Left lung (tissue), 4 donors: ENCODE measurements at regions not wholly inside any gene's neighbourhood (a gene's known extent, or its start where the extent isn't known, plus 50 kb on each side); places are given as distances from the start of the nearest gene placed in this dataset.

ENCODE experiments used
- ATAC-seq: fragments of 200-7000 bp; cut with Tn5 transposase; one replicate; pipeline ENCODE4 v1.9.1; 2020; ENCODE audit warnings: moderate library complexity
- DNase-seq, 4 donors: peaks; one replicate each; pipeline ENCODE4 v3.0.0-alpha.2; 2013 to 2020
- H3K27ac ChIP-seq, 2 donors: fragments of 200-600 bp; sonication (generic) in 1 of 2; one replicate each; pipeline versions ENCODE4 v1.5.0 to v1.8.0; 2020 to 2021
- H3K27me3 ChIP-seq, 2 donors: fragments of 200-600 bp; sonication (generic) in 1 of 2; one replicate each; pipeline versions ENCODE4 v1.5.0 to v1.8.0; 2020 to 2021
- H3K36me3 ChIP-seq, 2 donors: fragments of 200-600 bp; sonication (generic) in 1 of 2; one replicate each; pipeline versions ENCODE4 v1.5.0 to v1.8.0; 2020 to 2021
- H3K4me1 ChIP-seq, 2 donors: fragments of 200-600 bp; one replicate each; pipeline ENCODE4 v1.8.0; 2021
- H3K4me3 ChIP-seq, 2 donors: fragments of 200-600 bp; sonication (generic) in 1 of 2; one replicate each; pipeline versions ENCODE4 v1.5.0 to v1.8.0; 2020 to 2021; ENCODE audit warnings: mild to moderate bottlenecking in 1 of 2
- H3K9me3 ChIP-seq, 2 donors: fragments of 200-600 bp; sonication (generic) in 1 of 2; one replicate each; pipeline versions ENCODE4 v1.5.0 to v1.8.0; 2020 to 2021
- CTCF ChIP-seq, 2 donors: fragments of 200-600 bp; sonication (generic) in 1 of 2; IDR thresholded peaks; one replicate each; pipeline versions ENCODE4 v1.5.0 to v1.8.0; 2021; ENCODE audit warnings: antibody characterized with exemption in 2 of 2
- intact Hi-C, 2 donors: fragments of 100-400 bp; cut with DNase I; formaldehyde crosslinking; loops; one replicate each; pipeline versions ENCODE4 v1.11.2 to v1.14.2; 2022
- donor health status: DM: no; HTN: yes; CAD: no.
- donor health status: DM: no; HTN: no; CAD: no.

GRCh38 chr7:88457320-88457719 lies 150.6 kb upstream of the STEAP4 start:
- Histone ChIP-seq H3K4me1 (no peaks in the 10 kb centered on the region), H3K27ac (no peak overlapping the region), H3K27me3 (no peaks in the 10 kb centered on the region), H3K4me3 (no peak overlapping the region), H3K36me3 (no peaks in the 10 kb centered on the region), H3K9me3 (no peaks in the 10 kb centered on the region)
- ATAC-seq (no peak), DNase-seq (no peak)
- no peak for TF ChIP-seq CTCF (IDR thresholded peaks at IDR 0.05)
- intact Hi-C loops, result no loop called here

DNA sequence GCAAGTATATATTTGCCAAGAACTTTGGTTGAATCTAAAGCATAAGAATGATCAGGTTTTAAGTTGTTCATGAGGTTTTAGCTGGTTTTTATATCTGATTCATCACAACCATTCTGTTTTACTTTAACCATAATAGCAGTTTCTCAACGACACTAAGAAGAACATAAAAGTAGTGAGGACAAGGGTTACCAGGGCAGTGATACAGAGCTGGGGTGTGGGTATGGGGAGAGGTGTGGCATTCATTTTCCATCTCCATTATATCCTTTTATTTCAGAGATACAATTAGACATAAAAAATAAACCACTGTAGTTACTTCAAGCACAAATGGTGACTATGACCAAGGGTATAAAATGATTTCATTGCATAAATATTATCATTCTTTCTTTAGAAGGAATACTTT lies 149.8 kb upstream of the STEAP4 start:
- Histone ChIP-seq H3K9me3 (no peaks in the 10 kb centered on the region), H3K36me3 (no peaks in the 10 kb centered on the region), H3K27ac (no peak overlapping the region), H3K27me3 (no peaks in the 10 kb centered on the region), H3K4me3 (no peak overlapping the region), H3K4me1 (no peaks in the 10 kb centered on the region)
- TF ChIP-seq CTCF (IDR thresholded peaks at IDR 0.05), result no peak
- intact Hi-C loops, result no loop called here
- DNase-seq (no peak), ATAC-seq (no peak)

DNA sequence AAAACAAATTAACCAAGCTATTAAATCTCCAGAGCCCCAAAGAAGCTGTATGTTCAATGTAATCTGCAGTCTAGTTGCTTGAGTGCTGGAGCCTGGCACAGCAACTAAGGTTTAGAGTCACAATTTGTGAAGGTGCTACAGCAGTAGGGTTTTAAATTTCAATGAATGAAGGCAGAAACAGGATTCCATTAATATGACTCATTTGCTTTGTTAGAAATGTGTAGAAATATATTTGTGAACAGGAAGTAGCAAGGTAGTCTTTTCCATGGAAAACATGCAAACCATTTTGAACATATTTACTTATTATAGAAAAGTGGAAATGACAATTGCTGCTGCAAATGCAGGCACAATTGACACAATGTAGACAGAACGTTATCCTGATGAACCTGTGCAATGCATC lies 149.0 kb upstream of the STEAP4 start:
- Histone ChIP-seq H3K9me3 (no peaks in the 10 kb centered on the region), H3K4me3 (no peak overlapping the region), H3K27ac (no peak overlapping the region), H3K4me1 (no peaks in the 10 kb centered on the region), H3K27me3 (no peaks in the 10 kb centered on the region), H3K36me3 (no peaks in the 10 kb centered on the region)
- no peak for TF ChIP-seq CTCF (IDR thresholded peaks at IDR 0.05)
- no peak for DNase-seq
- intact Hi-C loops, result no loop called here
- no peak for ATAC-seq

DNA sequence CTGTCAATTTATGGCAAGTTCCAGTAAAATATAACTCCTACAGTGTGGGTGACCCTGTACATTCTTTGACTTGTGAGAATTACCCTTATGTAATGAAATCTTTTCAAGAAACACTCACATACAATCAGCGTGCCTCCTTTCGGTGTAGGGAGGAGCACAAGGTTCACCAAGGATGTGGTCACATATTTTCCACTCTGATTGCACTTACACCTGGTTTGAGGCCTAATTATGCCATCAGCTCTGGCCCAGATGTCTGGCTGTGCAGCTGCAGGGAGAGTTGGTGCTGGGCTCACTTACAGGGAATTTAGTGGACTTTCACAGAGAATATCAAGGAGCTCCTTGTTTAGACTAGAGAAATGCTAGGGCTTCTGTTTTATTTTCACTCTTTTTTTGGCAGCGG lies 146.0 kb upstream of the STEAP4 start:
- no peak for TF ChIP-seq CTCF (IDR thresholded peaks at IDR 0.05)
- ATAC-seq (no peak), DNase-seq (no peak)
- H3K9me3 ChIP-seq, result no peaks in the 10 kb centered on the region
- H3K4me3 ChIP-seq, result no peak overlapping the region
- H3K36me3 ChIP-seq, result no peaks in the 10 kb centered on the region
- H3K27me3 ChIP-seq, result no peaks in the 10 kb centered on the region
- no peak overlapping the region for H3K27ac ChIP-seq
- no peaks in the 10 kb centered on the region for H3K4me1 ChIP-seq
- intact Hi-C loops, result no loop called here

GRCh38 chr7:88450874-88451273 lies 144.2 kb upstream of the STEAP4 start:
- intact Hi-C loops, result no loop called here
- Histone ChIP-seq H3K4me3 (no peak overlapping the region), H3K27ac (no peak overlapping the region), H3K36me3 (no peaks in the 10 kb centered on the region), H3K27me3 (no peaks in the 10 kb centered on the region), H3K9me3 (no peaks in the 10 kb centered on the region), H3K4me1 (no peaks in the 10 kb centered on the region)
- no peak for DNase-seq
- no peak for ATAC-seq
- no peak for TF ChIP-seq CTCF (IDR thresholded peaks at IDR 0.05)
